ENCODE measurements at regions not wholly inside any gene's neighbourhood (a gene's known extent, or its start where the extent isn't known, plus 50 kb on each side); places are given as distances from the start of the nearest gene placed in this dataset.

DNA sequence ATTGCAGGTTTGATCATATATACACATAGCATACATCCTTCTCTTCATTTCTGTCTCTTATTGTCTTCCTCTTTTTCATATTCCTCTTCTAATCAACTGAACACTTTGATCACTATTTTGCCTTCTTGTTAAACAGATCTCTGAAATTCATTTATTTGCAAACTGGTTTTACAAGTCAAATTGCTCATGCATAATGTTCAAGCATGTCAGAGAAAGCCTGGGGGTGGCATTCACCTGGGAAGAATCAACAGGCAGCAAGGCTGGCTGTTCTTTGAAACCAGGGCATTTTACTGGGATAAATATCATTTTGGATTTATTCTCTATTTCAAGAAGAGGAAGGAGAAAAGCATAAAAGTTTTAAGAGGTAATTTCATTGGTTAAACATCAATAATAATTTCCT lies 66.9 kb upstream of the LRATD1 start:
- TF ChIP-seq, protein P1, sequence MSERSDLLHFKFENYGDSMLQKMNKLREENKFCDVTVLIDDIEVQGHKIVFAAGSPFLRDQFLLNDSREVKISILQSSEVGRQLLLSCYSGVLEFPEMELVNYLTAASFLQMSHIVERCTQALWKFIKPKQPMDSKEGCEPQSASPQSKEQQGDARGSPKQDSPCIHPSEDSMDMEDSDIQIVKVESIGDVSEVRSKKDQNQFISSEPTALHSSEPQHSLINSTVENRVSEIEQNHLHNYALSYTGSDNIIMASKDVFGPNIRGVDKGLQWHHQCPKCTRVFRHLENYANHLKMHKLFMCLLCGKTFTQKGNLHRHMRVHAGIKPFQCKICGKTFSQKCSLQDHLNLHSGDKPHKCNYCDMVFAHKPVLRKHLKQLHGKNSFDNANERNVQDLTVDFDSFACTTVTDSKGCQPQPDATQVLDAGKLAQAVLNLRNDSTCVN (tag by site-specific recombination; optimal IDR thresholded peaks at IDR 0.05): no peak
- TF ChIP-seq YY1 (tag by site-specific recombination; IDR thresholded peaks at IDR 0.05): no peak
- TF ChIP-seq ZNF274 (IDR thresholded peaks at IDR 0.05; ENCODE audit: low read length): no peak
- TF ChIP-seq ZNF274 (tag by site-specific recombination; IDR thresholded peaks at IDR 0.05; ENCODE audit: borderline replicate concordance): no peak
- TF ChIP-seq, protein P2, sequence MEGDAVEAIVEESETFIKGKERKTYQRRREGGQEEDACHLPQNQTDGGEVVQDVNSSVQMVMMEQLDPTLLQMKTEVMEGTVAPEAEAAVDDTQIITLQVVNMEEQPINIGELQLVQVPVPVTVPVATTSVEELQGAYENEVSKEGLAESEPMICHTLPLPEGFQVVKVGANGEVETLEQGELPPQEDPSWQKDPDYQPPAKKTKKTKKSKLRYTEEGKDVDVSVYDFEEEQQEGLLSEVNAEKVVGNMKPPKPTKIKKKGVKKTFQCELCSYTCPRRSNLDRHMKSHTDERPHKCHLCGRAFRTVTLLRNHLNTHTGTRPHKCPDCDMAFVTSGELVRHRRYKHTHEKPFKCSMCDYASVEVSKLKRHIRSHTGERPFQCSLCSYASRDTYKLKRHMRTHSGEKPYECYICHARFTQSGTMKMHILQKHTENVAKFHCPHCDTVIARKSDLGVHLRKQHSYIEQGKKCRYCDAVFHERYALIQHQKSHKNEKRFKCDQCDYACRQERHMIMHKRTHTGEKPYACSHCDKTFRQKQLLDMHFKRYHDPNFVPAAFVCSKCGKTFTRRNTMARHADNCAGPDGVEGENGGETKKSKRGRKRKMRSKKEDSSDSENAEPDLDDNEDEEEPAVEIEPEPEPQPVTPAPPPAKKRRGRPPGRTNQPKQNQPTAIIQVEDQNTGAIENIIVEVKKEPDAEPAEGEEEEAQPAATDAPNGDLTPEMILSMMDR (tag by site-specific recombination; IDR thresholded peaks at IDR 0.05): no peak
- no peak for TF ChIP-seq HOXA7 (CRISPR knock-in tag; IDR thresholded peaks at IDR 0.05; ENCODE audit: borderline replicate concordance)
